ENCODE measurements at regions not wholly inside any gene's neighbourhood (a gene's known extent, or its start where the extent isn't known, plus 50 kb on each side); places are given as distances from the start of the nearest gene placed in this dataset.
"Not testable (repeated sequence)": the region's sequence is repeated elsewhere in the genome, so short reads cannot be mapped to it uniquely, and the experiment has no call there.

- DNase-seq, result no peak
These were observed 1234.7 kb downstream of the NSUN3 start for GRCh38 chr3:95297581-95297980.

DNA sequence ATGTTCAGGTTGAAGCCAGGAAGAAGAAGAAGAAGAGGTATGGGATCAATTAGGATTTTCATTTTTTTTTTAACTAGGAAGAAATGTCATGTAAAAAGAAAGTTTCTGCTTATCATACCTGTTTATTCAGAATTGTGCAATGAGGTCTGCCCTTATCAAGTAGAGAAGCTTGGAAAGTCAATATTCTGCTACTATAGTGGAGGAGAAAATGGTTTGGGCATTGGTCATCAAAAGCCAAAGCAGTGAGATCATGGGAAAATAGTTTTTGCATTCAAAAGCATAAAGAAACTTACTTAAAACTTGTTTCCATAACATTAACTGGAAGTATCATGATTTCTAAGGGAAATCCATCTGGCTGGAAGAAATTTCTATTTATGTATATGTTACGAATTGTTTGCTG, 1239.2 kb downstream of the NSUN3 start:
- no peak for DNase-seq

- no peak for DNase-seq
These were observed 1247.7 kb downstream of the NSUN3 start for GRCh38 chr3:95310560-95310959.

DNA sequence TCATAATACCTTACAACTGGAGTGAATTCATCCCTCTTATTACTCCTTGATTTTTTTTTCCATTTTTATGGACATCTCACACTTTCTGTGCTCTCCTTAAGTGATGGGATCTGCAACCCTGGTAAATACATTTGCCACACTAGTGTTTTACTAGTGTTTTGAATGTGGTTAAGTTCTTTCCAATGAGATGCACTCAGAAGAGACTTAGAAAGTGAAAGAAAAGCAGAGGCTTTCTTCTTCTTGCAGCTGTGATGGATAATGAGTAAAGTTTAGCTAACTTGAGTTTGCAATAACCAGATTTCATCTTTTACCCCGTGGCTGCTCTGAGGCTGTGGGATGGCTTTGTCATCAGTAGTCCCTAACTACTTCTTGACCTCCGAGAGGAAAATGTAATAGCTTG, 1248.4 kb downstream of the NSUN3 start:
- DNase-seq, result no peak

DNA sequence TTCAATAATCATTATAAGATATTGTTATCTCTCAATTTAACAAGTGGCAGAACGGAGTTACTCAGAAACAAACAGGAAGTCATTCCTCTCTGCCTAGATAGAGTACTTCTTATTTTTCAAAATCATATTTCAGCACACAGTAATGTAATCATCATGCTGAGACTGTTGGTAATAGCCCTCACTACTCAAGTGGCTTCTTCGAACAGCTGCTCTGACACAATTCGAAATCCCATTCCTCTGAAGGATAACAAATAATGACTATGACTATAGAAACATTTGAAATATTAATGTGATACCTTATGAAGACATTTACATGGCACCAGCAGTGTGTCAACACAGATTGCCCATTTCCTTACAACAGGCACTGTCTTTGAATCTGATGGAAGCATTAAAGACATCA, 1249.8 kb downstream of the NSUN3 start:
- DNase-seq, result no peak

DNA sequence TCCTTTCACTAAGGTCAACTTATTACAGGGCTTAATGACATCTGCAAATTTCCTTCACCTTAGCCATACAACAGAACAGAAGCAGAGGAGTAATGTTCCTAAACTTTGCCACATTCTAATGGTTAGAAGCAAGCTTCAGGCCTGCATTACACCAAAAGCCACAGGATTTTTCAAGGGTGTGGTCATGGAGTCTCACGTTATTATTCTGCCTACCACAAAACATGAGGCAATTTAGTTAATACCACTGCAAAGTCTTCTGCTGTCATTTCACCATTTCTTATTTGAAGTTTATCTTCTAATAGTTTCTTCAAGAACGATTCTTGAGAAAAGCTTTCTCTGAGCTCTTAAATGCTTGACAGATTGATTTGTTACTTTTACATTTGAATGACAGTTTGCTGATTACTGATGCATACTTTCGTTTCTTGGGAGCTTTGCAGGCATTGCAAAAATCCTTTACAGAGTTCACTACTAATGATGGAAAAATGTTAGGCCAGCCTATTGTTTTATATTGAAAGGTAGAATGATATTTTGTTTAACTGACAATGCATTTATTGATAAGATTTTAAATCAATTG, 1257.1 kb downstream of the NSUN3 start:
- no peak for DNase-seq

DNA sequence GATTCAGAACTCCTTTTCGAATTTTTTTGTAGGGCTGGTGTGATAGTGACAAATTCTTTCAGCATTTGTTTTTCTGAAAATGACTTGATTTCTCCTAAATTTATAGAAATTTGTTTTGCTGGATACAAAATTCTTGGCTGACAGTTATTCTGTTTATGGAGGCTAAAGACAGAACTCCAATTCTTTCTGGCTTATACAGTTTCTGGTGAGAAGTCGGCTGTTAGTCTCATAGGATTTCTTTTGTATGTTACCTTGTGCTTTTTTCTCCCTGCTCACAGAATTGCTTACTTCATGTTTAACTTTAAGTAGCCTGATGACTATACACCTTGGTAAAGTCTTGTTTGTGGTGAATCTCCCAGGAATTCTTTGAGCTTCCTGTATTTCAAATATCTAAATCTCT, 1264.6 kb downstream of the NSUN3 start:
- no peak for DNase-seq

DNA sequence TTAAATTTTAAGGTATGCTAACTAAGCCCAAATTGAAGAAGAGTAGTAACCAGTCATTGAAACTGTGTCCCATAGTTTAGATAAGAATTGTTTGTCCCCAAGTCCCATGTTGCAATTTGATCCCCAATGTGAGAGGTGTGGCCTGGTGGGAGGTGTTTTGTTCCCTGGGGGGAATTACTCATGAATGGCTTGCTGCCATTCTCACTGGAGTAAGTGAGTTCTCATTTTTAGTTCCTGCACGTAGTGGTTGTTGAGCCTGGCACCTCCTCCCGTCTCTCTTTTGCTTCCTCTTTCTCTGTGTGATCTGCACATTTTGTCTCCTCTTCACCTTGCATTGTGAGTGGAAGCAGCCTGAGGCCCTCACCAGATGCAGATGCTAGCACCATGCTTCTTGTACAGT, 1271.0 kb downstream of the NSUN3 start:
- no peak for DNase-seq

- no peak for DNase-seq
These were observed 1271.6 kb downstream of the NSUN3 start for GRCh38 chr3:95334461-95334860.

DNA sequence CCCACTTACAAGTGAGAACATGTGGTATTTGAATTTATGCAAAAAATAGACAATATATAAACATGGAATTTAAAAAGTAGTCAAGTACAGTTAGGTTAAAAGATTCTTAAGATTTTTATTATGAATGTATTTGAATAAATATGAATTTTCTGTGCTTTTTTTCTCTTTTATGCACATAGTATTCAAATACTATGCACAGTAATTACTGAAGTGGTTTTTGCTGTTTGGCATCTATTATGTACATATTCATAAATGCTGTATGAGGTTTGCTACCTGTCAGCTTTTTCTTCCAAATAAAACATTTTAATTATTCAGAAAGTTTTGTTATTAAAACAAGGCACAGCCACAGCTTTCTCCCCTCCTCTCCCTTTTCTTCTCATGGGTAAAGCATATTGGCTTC, 1272.7 kb downstream of the NSUN3 start:
- DNase-seq, result no peak

GRCh38 chr3:95338446-95338845, 1275.6 kb downstream of the NSUN3 start:
- no peak for DNase-seq

- peak; percentile 30 for DNase-seq
These were observed 1278.5 kb downstream of the NSUN3 start for GRCh38 chr3:95341314-95341713.

DNA sequence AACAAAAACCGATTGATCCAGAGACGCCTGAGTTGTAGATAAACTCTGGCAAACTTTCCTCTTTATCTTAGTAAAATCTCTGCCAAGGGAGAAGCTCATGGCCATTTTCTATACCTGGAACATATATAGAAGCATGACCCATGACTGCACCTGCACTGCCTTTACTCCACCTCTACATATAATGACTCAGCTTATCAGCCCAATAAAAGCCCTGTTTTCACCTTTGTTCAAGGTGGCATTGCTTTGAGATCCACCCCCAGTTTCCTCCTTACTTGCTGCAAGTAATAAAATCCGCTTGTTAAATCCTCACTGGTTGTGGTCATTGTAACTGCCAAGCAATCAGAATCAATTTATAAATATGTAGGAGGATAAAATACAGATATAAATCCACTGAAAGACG, 1280.4 kb downstream of the NSUN3 start:
- no peak for DNase-seq

DNA sequence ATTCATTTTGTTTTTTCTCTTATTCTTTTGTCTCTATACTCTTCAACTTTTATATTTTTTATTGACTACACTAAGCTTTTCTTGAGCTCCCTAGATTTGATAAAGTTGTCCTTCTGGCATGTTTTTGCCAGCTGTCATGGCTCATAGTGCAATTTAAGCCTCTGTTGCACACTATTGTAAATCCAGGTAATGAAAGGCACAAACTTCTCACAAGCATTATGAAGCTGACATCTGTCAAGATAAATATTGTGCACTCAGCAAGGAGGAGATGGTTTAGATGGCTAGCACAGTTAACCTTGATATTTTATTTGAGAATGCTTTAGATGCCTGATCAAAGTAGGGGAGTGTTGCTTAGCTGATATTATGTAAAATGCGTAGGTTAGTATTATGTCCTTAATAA, 1280.9 kb downstream of the NSUN3 start:
- no peak for DNase-seq

DNA sequence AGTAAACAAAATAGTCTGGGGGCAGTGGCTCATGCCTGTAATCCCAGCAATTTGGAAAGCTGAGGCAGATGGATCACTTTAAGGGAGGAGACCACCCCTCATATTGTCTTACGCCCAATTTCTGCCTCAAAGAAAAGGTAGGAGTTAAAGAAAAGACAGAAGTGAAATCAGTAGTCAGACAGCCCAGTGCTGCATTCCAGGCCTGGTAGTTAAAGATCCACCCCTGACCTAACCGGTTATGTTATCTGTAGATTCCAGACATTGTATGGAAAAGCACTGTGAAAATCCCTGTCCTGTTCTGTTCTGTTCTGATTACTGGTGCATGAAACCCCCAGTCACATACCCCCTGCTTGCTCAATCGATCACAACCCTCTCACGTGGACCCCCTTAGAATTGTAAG, 1285.1 kb downstream of the NSUN3 start:
- DNase-seq, result not testable (repeated sequence)

DNA sequence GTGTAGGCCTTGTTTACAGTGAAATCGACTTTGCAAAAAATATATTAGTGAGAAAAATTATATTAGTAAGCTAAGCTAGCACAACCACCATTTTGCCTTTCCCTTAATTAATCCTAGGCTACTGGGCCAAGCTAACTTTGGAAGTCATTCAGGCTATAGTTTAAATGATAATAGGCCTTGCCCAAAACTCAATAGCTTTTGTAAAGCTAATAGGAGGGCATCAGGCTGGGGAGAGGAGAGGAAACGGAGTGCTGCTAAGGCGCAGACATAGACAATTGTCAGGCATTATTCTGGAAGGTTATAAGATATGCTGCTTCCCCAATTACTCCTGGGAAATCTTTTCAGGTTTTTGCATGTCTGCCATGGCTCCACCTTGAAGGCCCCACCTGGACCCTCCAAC, 1286.0 kb downstream of the NSUN3 start:
- no peak for DNase-seq

- no peak for DNase-seq
These were observed 1287.2 kb downstream of the NSUN3 start for GRCh38 chr3:95350049-95350448.

- no peak for DNase-seq
These were observed 1288.3 kb downstream of the NSUN3 start for GRCh38 chr3:95351158-95351557.

GRCh38 chr3:95352471-95352870, 1289.6 kb downstream of the NSUN3 start:
- no peak for DNase-seq

- DNase-seq, result no peak
These were observed 1291.6 kb downstream of the NSUN3 start for GRCh38 chr3:95354489-95354888.

GRCh38 chr3:95356764-95357501, 1294.1 kb downstream of the NSUN3 start:
- no peak for DNase-seq

DNA sequence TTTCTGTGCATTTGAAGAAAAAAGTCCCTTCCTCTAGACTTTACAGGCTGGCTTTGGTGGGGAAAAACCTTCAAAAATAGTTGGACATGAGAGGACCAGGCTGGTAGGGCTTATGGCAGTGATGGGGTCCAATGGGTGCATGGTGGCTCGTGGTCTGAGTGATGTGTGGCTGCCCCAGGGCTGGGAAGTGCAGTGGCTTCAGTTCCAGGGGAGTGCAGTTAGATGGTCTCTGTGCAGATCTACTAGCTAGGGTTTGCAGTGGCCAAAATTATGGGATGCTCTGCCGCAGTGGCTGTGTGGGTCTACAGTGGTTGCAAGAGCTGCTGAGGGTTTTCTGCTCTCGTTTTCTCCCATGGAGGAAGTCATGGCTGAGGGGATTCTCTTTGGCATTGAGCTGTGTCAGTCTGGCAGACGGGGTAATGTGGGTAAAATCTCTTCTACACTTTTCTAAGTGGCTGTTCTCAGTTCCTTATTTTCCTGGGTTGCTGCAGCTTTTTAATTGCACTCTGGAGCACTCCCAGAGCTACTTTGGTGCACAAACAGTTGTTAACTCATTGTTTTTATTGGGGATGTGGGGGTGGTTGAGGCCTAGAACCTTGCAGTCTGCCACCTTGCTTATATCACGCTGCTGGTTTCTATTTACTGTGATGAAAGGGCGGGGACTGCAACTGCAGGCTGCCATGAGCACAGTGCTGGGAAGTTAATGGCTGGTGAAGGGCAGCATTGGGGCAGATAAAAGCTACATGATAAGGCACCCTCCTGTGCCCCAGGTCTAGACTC, 1324.6 kb downstream of the NSUN3 start:
- DNase-seq, result no peak

GRCh38 chr3:95389725-95390313, 1327.0 kb downstream of the NSUN3 start:
- DNase-seq, result no peak

DNA sequence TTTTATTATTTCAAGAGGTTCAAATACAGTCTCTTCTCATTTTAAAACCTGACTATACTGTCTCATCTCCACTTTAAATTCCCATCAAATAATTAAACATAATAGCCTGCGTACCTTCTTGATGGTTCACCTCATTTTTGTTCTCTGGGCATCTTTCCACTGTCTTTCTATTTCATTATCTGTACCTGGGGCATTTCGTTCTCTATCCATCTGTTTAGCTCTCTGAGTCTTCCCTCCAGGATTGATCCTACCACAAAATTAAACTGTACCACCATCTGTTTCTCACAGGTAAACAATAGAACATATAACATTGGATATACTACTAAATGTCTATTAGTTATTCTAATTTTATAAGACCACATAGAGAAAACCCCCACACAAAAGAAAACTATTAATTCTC, 1331.4 kb downstream of the NSUN3 start:
- DNase-seq, result no peak
